Natural killer cell (primary cell): ENCODE measurements at regions not wholly inside any gene's neighbourhood (a gene's known extent, or its start where the extent isn't known, plus 50 kb on each side); places are given as distances from the start of the nearest gene placed in this dataset.

Source experiments
- ATAC-seq, 3 donors: fragments of 150-1000 bp in 2 of 3; fragments of 200-7000 bp in 1 of 3; cut with Tn5 transposase; 1 replicate in 1 of 3; 2 replicates in 2 of 3; pipeline ENCODE4 v1.10.0; 2021; ENCODE audit warnings: mild to moderate bottlenecking in 2 of 3, moderate library complexity in 2 of 3
- DNase-seq, 2 donors: peaks; one replicate each; pipeline versions ENCODE4 v3.0.0 to v3.0.0-alpha.2; 2013 to 2021; ENCODE audit warnings: mixed read lengths in 1 of 2
- H3K27ac ChIP-seq: one replicate; pipeline ENCODE4 v1.5.1; 2013; ENCODE audit warnings: mild to moderate bottlenecking, low read length
- H3K27me3 ChIP-seq: one replicate; pipeline ENCODE4 v1.6.1; 2013; ENCODE audit warnings: low read length; ENCODE audit not compliant: control insufficient read depth, insufficient read depth
- H3K36me3 ChIP-seq: one replicate; pipeline ENCODE4 v1.6.1; 2013; ENCODE audit warnings: low read length; ENCODE audit not compliant: control insufficient read depth, insufficient read depth
- H3K4me1 ChIP-seq: one replicate; pipeline ENCODE4 v1.6.1; 2013; ENCODE audit warnings: low read length; ENCODE audit not compliant: control insufficient read depth, insufficient read depth
- H3K4me3 ChIP-seq: one replicate; pipeline ENCODE4 v1.5.1; 2013; ENCODE audit warnings: low read length
- H3K9me3 ChIP-seq: one replicate; pipeline ENCODE4 v1.6.1; 2013; ENCODE audit warnings: low read length; ENCODE audit not compliant: control insufficient read depth, insufficient read depth
- H3K27ac Mint-ChIP-seq, 2 donors: one replicate each; pipeline ENCODE4 v1.8.0; 2022; ENCODE audit warnings: mild to moderate bottlenecking in 2 of 2, mixed read lengths in 2 of 2, moderate library complexity in 1 of 2
- H3K27me3 Mint-ChIP-seq, 2 donors: one replicate each; pipeline ENCODE4 v1.8.0; 2022; ENCODE audit warnings: low read depth in 2 of 2, mixed read lengths in 2 of 2
- H3K36me3 Mint-ChIP-seq: one replicate; pipeline ENCODE4 v1.8.0; 2022; ENCODE audit warnings: mixed read lengths
- H3K4me1 Mint-ChIP-seq, 2 donors: one replicate each; pipeline ENCODE4 v1.8.0; 2022; ENCODE audit warnings: mixed read lengths in 2 of 2
- H3K4me3 Mint-ChIP-seq: one replicate; pipeline ENCODE4 v1.8.0; 2022; ENCODE audit warnings: mild to moderate bottlenecking, moderate library complexity, mixed read lengths
- H3K9me3 Mint-ChIP-seq, 2 donors: one replicate each; pipeline ENCODE4 v1.8.0; 2022; ENCODE audit warnings: mixed read lengths in 2 of 2
- WGBS: methylation state at CpG from one replicate; pipeline ENCODE4 v1.1.7; 2013; ENCODE audit warnings: missing lambda C conversion rate; ENCODE audit not compliant: insufficient coverage; 5-methylcytosine and 5-hydroxymethylcytosine counted together
- intact Hi-C: fragments of 100-400 bp; cut with micrococcal nuclease; formaldehyde crosslinking; loops from one replicate; pipeline ENCODE4 v1.14.2; 2022
- TF ChIP-seq, protein P1 (sequence below): fragments of 200-600 bp; IDR thresholded peaks from one replicate; pipeline ENCODE4 v1.8.0; 2022; ENCODE audit warnings: antibody characterized with exemption

DNA sequence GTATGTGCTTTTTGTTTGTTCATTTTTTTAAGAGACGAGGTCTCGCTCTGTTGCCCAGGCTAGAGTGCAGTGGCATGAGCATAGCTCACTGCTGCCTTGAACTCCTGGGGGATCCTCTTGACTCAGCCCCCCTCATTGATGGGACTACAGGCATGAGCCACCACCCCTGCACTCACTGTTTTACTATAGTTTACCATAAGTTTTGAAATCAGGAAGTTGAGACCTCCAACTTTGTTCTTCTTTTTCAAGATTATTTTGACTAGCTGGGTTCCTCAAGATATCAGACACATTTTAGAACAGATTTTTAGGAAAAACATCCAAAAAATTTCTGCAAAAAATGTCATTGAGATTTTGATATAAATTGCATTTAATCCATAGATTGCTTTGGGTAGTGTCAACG is 120.4 kb upstream of the FGGY start:
- Mint-ChIP-seq H3K9me3 (no peaks in the 10 kb centered on the region), H3K27me3 (peaks cover 0 to 6% of the 10 kb centered on the region in 2 donors)

DNA sequence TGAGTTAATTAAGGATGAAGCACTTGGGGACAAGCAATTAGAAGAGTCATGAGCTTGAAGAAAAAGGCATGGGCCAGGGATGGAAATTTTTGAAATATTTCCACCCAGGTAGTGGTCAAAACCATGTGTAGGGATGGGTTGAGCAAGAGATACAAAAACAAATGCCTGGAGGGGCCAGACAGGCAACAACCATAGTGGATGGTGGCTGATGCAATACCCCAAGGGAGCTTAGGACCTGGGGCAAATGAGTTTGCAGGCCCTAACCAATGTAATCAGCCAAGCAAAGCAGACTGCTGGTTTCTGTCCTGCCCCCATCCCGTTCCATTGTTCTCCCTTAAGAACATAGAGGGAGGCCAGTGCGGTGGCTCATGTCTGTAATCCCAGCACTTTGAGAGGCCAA is 119.1 kb upstream of the FGGY start:
- Mint-ChIP-seq H3K27ac (no peak overlapping the region), H3K27me3 (peaks cover 0 to 6% of the 10 kb centered on the region in 2 donors), H3K9me3 (no peaks in the 10 kb centered on the region), H3K4me1 (no peaks in the 10 kb centered on the region), H3K36me3 (no peaks in the 10 kb centered on the region), H3K4me3 (no peak overlapping the region)
- intact Hi-C loops = no loop called here
- TF ChIP-seq, protein P1, sequence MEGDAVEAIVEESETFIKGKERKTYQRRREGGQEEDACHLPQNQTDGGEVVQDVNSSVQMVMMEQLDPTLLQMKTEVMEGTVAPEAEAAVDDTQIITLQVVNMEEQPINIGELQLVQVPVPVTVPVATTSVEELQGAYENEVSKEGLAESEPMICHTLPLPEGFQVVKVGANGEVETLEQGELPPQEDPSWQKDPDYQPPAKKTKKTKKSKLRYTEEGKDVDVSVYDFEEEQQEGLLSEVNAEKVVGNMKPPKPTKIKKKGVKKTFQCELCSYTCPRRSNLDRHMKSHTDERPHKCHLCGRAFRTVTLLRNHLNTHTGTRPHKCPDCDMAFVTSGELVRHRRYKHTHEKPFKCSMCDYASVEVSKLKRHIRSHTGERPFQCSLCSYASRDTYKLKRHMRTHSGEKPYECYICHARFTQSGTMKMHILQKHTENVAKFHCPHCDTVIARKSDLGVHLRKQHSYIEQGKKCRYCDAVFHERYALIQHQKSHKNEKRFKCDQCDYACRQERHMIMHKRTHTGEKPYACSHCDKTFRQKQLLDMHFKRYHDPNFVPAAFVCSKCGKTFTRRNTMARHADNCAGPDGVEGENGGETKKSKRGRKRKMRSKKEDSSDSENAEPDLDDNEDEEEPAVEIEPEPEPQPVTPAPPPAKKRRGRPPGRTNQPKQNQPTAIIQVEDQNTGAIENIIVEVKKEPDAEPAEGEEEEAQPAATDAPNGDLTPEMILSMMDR = no peak
- WGBS = 100% methylated on average over 2 of the region's 2 CpGs
- Histone ChIP-seq H3K4me3 (no peak overlapping the region), H3K36me3 (no peaks in the 10 kb centered on the region), H3K27me3 (no peaks in the 10 kb centered on the region), H3K9me3 (no peaks in the 10 kb centered on the region), H3K4me1 (no peaks in the 10 kb centered on the region), H3K27ac (no peak overlapping the region)
- ATAC-seq (no peak), DNase-seq (no peak)

More for the DNA sequence above, 120.4 kb upstream of the FGGY start:
- TF ChIP-seq, protein P1 = no peak
- Mint-ChIP-seq H3K4me3 (no peak overlapping the region), H3K36me3 (no peaks in the 10 kb centered on the region), H3K27ac (no peak overlapping the region), H3K4me1 (no peaks in the 10 kb centered on the region)
- ATAC-seq (no peak), DNase-seq (no peak)
- H3K27ac ChIP-seq = no peak overlapping the region
- no peaks in the 10 kb centered on the region for H3K4me1 ChIP-seq
- intact Hi-C loops = no loop called here
- H3K9me3 ChIP-seq = no peaks in the 10 kb centered on the region
- H3K27me3 ChIP-seq = no peaks in the 10 kb centered on the region
- 100% methylated on average over 2 of the region's 3 CpGs for WGBS
- no peaks in the 10 kb centered on the region for H3K36me3 ChIP-seq
- no peak overlapping the region for H3K4me3 ChIP-seq

DNA sequence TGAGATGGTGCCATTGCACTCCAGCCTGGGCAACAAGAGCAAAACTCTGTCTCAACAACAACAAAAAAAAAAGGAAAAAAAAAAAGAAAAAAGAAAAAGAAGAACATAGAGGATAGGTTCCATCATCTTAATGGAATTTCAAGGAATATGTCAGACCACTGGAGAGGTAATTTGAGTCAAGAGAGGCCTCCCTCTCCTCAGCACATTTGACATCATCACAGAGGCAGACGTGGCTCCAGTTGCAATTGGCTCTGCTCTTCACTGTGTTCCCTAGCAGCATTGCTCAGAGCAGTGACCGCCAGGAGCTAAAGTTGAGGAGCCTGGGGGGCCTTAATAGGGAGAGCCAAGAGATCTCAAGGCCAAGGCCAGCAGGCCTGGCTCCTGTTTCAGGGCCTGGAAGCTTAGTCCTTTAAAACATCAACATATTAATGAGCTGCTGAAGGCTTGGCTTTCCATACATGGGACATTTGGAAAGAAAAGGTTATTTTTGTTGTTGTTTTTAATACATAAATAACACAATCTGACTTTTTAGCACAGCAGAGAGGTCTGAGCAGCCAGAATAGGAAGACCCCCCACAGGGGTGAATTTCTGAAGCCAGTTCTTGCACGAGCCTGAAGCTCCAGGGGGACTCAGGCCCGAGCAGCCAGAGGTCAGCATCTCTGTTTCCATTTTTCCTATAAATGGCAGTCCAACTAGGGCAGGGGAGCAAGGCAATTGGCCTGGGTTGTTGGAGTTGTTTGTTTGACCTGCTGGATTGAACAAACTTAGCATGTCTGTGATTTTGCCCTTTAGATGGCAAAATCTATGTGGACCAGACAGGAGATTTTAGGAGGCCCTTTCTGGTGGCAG is 118.3 kb upstream of the FGGY start:
- Histone ChIP-seq H3K9me3 (no peaks in the 10 kb centered on the region), H3K4me3 (no peak overlapping the region), H3K36me3 (no peaks in the 10 kb centered on the region), H3K4me1 (no peaks in the 10 kb centered on the region), H3K27me3 (no peaks in the 10 kb centered on the region), H3K27ac (no peak overlapping the region)
- peaks cover 0 to 6% of the 10 kb centered on the region in 2 donors for H3K27me3 Mint-ChIP-seq
- DNase-seq (no peak), ATAC-seq (no peak)
- H3K27ac Mint-ChIP-seq = no peak overlapping the region
- 93% methylated on average over 4 of the region's 4 CpGs for WGBS
- no peaks in the 10 kb centered on the region for H3K9me3 Mint-ChIP-seq
- H3K36me3 Mint-ChIP-seq = no peaks in the 10 kb centered on the region
- intact Hi-C loops = no loop called here
- TF ChIP-seq, protein P1 = no peak
- H3K4me3 Mint-ChIP-seq = no peak overlapping the region
- no peaks in the 10 kb centered on the region for H3K4me1 Mint-ChIP-seq

DNA sequence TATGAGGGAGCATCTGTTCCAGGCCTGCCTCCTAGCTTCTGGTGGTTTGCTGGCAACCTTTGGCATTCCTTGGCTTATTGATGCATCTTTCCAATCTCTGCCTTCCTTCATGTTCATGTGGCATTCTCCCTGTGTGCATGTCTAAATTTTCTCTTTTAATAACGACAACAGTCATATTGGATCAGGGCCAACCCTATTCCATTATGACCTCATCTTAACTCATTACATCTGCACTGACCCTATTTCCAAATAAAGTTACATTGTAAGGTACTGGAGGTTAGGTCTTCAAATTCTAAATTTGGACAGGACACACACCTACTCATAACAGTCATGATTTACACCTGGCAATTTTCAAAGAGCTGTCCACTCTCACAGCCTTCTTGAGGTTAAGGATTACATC is 117.2 kb upstream of the FGGY start:
- Mint-ChIP-seq H3K4me3 (no peak overlapping the region), H3K9me3 (no peaks in the 10 kb centered on the region), H3K36me3 (no peaks in the 10 kb centered on the region), H3K4me1 (no peaks in the 10 kb centered on the region), H3K27ac (no peak overlapping the region), H3K27me3 (peaks cover 0 to 3% of the 10 kb centered on the region in 2 donors)
- intact Hi-C loops = no loop called here
- Histone ChIP-seq H3K27ac (no peak overlapping the region), H3K4me3 (no peak overlapping the region), H3K4me1 (no peaks in the 10 kb centered on the region), H3K27me3 (no peaks in the 10 kb centered on the region), H3K9me3 (no peaks in the 10 kb centered on the region), H3K36me3 (no peaks in the 10 kb centered on the region)
- TF ChIP-seq, protein P1 = no peak
- ATAC-seq (no peak), DNase-seq (no peak)
- WGBS = 100% methylated on average over 1 of the region's 1 CpG
